NB4 (cell line): ENCODE measurements at regions not wholly inside any gene's neighbourhood (a gene's known extent, or its start where the extent isn't known, plus 50 kb on each side); places are given as distances from the start of the nearest gene placed in this dataset.

Experiments used
- MYC ChIP-seq: IDR thresholded peaks from 2 replicates; pipeline ENCODE4 v1.6.1; 2011; ENCODE audit warnings: low read depth, low read length
- POLR2A ChIP-seq: IDR thresholded peaks from 2 replicates; pipeline ENCODE4 v1.6.1; 2011; ENCODE audit warnings: mild to moderate bottlenecking; ENCODE audit not compliant: insufficient read length; ENCODE audit errors: extremely low read depth
- TF ChIP-seq, protein P1 (sequence below): IDR thresholded peaks from one replicate; pipeline ENCODE4 v1.5.1; 2012; ENCODE audit warnings: low read depth, low read length

DNA sequence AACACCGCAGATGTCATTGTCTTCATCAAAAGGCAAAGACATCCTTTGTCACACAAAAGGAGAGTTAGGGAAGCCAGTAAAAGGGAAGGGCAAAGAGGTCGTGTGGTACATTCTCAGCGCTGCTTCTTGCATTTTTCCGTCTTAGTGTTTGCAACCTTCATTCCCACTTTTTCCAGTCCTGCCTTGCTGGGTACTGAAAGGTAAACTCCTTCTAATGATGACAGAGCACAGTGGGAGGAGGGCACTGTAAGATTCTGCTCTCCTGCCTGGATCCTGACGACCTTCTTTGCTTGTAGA is 424.3 kb upstream of the MEX3C start:
- TF ChIP-seq MYC (no peak), POLR2A (no peak)
- TF ChIP-seq, protein P1, sequence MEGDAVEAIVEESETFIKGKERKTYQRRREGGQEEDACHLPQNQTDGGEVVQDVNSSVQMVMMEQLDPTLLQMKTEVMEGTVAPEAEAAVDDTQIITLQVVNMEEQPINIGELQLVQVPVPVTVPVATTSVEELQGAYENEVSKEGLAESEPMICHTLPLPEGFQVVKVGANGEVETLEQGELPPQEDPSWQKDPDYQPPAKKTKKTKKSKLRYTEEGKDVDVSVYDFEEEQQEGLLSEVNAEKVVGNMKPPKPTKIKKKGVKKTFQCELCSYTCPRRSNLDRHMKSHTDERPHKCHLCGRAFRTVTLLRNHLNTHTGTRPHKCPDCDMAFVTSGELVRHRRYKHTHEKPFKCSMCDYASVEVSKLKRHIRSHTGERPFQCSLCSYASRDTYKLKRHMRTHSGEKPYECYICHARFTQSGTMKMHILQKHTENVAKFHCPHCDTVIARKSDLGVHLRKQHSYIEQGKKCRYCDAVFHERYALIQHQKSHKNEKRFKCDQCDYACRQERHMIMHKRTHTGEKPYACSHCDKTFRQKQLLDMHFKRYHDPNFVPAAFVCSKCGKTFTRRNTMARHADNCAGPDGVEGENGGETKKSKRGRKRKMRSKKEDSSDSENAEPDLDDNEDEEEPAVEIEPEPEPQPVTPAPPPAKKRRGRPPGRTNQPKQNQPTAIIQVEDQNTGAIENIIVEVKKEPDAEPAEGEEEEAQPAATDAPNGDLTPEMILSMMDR: no peak
